Small intestine (tissue), 7 donors: ENCODE measurements at regions not wholly inside any gene's neighbourhood (a gene's known extent, or its start where the extent isn't known, plus 50 kb on each side); places are given as distances from the start of the nearest gene placed in this dataset.
"Not testable (repeated sequence)": the region's sequence is repeated elsewhere in the genome, so short reads cannot be mapped to it uniquely, and the experiment has no call there.

Source experiments
- DNase-seq, 2 donors: peaks; one replicate each; pipeline versions ENCODE4 v3.0.0 to v3.0.0-alpha.2; 2013
- FAIRE-seq: peaks from 2 replicates; lab custom pipeline; 2012; peaks lifted over from hg19 to GRCh38; lab: Jason Lieb, UNC
- H3K27ac ChIP-seq, 3 donors: one replicate each; pipeline ENCODE4 v1.5.1; 2013; ENCODE audit warnings: low read length in 2 of 3, mild to moderate bottlenecking in 2 of 3, control low read depth in 1 of 3, inconsistent platforms in 1 of 3, low read depth in 1 of 3, moderate library complexity in 1 of 3
- H3K27me3 ChIP-seq, 3 donors: one replicate each; pipeline ENCODE4 v1.6.1; 2013; ENCODE audit warnings: low read length in 3 of 3, inconsistent platforms in 1 of 3; ENCODE audit not compliant: control insufficient read depth in 3 of 3, insufficient read depth in 3 of 3
- H3K36me3 ChIP-seq, 3 donors: one replicate each; pipeline ENCODE4 v1.6.1; 2013; ENCODE audit warnings: low read length in 3 of 3, inconsistent platforms in 1 of 3, low read depth in 1 of 3, mild to moderate bottlenecking in 1 of 3, moderate library complexity in 1 of 3; ENCODE audit not compliant: control insufficient read depth in 3 of 3, insufficient read depth in 2 of 3
- H3K4me1 ChIP-seq, 3 donors: one replicate each; pipeline ENCODE4 v1.6.1; 2013; ENCODE audit warnings: low read length in 2 of 3, inconsistent platforms in 1 of 3, low read depth in 1 of 3, mild to moderate bottlenecking in 1 of 3, moderate library complexity in 1 of 3; ENCODE audit not compliant: control insufficient read depth in 3 of 3, insufficient read depth in 2 of 3
- H3K4me3 ChIP-seq, 3 donors: one replicate each; pipeline ENCODE4 v1.5.1; 2013; ENCODE audit warnings: low read length in 3 of 3, control low read depth in 1 of 3, inconsistent platforms in 1 of 3, low read depth in 1 of 3, mild to moderate bottlenecking in 1 of 3, moderate library complexity in 1 of 3
- H3K9me3 ChIP-seq, 2 donors: one replicate each; pipeline ENCODE4 v1.6.1; 2013; ENCODE audit warnings: low read depth in 1 of 2, low read length in 1 of 2; ENCODE audit not compliant: control insufficient read depth in 2 of 2, insufficient read depth in 1 of 2
- WGBS, 3 donors: extraction: QIAGEN DNeasy Blood & Tissue Kit; methylation state at CpG; one replicate each; pipeline ENCODE4 v1.1.7; 2013; 5-methylcytosine and 5-hydroxymethylcytosine counted together
- donor health status: healthy with polysubstance abuse.
- donor health status: control.
- donor health status: control.
- donor health status: Bipolar disorder and iron deficiency.
- donor health status: healthy.

DNA sequence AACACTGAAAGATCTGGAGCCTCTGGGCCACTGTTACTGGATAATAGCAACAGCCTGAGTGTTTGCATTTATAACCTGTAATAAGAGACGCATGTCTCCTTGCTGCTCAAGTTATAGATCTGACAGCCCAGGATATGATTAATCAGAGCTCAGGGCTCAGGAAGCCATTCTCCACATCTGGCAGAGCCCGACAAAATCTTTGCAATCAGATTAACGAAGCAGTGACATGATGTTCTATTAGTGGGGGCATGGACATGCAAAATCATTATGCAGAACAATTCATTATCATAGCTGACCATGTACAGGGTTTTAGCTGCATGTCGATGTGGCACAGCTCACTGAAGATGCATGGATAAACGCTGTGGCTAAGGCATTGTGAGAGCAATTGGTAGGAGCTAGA lies 730.3 kb downstream of the ZNF385D start:
- no peak overlapping the region for H3K27ac ChIP-seq
- no peaks in the 10 kb centered on the region for H3K27me3 ChIP-seq
- no peak overlapping the region for H3K4me3 ChIP-seq
- peaks cover 0 to 4% of the 10 kb centered on the region in 2 donors for H3K9me3 ChIP-seq
- H3K36me3 ChIP-seq, result no peaks in the 10 kb centered on the region
- no peaks in the 10 kb centered on the region for H3K4me1 ChIP-seq
- WGBS, 3 donors, result 70 to 81% (median 71%) methylated on average over 5 of the region's 5 CpGs
- no peak for DNase-seq
- no peak for FAIRE-seq

DNA sequence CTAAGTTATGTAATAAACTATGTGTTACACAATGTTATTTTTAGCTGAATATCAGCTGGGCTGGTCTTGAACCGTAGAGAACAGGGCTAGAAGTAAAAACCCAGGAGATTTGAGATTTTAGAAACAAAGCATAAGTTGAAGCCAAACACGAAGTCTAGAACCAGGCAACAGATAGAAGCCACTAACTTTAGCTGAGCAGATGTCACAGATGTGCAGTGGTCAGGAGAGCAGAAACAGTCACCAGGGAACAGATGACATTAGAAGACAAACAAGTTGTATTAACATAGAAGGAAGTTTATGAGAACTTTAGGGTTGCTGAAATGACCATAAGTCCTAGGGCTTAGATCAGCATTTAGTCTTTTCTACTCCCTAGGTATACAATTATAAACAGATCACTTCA lies 731.0 kb downstream of the ZNF385D start:
- DNase-seq, result no peak
- H3K4me3 ChIP-seq, result no peak overlapping the region
- no peak overlapping the region for H3K27ac ChIP-seq
- H3K9me3 ChIP-seq, result peaks cover 0 to 4% of the 10 kb centered on the region in 2 donors
- no peaks in the 10 kb centered on the region for H3K27me3 ChIP-seq
- H3K4me1 ChIP-seq, result no peaks in the 10 kb centered on the region
- FAIRE-seq, result no peak
- H3K36me3 ChIP-seq, result no peaks in the 10 kb centered on the region
- WGBS, 3 donors, result 54 to 70% (median 62%) methylated on average over 2 of the region's 2 CpGs

DNA sequence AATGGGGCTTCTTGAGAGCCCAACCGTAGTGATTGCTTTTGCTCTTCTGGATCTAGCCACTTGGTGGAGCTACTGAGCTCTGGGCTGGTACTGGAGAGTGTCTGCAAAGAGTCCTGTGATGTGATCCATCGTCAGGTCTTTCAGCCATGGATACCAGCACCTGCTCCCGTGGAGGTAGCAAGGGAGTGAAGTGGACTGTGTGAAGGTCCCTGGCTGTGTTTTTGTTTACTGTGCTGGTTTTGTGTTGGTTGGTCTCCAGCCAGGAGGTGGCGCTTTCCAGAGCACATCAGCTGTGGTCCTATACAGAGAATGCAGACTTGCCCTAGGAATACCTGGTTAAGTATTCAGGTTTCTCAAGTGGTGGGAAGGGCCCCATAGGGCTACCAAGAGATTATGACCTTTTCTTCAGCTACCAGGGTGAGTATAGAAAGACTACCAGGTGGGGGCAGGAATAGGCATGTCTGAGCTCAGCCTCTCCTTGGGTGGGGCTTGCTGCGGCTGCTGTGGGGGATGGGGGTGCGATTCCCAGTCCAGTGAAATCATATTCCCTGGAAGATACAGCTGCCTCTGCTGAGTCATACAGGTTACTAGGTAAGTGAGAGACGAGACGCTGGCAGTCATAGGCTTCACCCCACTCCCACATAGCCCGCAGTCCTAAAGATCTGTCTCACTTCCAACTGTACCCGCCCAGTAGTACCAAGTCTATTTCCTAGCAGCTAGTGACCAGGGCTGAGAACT lies 733.7 kb downstream of the ZNF385D start:
- DNase-seq, result no peak
- Histone ChIP-seq H3K27ac (no peak overlapping the region), H3K4me3 (no peak overlapping the region), H3K4me1 (no peaks in the 10 kb centered on the region), H3K9me3 (peaks cover 0 to 4% of the 10 kb centered on the region in 2 donors), H3K36me3 (no peaks in the 10 kb centered on the region), H3K27me3 (no peaks in the 10 kb centered on the region)
- no peak for FAIRE-seq
- 86 to 89% (median 88%) methylated on average over 10 of the region's 10 CpGs for WGBS, 3 donors

DNA sequence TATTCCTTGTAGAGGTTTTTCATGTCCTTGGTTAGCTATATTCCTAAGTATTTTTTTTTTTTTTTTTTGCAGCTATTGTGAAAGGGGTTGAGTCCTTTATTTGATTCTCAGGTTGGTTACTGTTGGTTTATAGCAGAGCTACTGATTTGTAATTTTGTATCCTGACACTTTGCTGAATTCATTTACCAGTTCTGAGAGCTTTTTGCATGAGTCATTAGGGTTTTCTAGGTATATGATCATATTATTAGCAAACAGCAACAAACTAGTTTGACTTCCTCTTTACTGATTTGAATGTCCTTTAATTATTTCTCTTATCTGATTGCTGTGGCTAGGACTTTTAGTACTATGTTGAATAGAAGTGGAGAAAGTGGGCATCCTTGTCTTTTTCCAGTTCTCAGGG lies 737.4 kb downstream of the ZNF385D start:
- H3K4me3 ChIP-seq, result no peak overlapping the region
- FAIRE-seq, result no peak
- no peak overlapping the region for H3K27ac ChIP-seq
- peaks cover 0 to 4% of the 10 kb centered on the region in 2 donors for H3K9me3 ChIP-seq
- DNase-seq, result no peak
- H3K36me3 ChIP-seq, result no peaks in the 10 kb centered on the region
- H3K27me3 ChIP-seq, result no peaks in the 10 kb centered on the region
- H3K4me1 ChIP-seq, result no peaks in the 10 kb centered on the region

DNA sequence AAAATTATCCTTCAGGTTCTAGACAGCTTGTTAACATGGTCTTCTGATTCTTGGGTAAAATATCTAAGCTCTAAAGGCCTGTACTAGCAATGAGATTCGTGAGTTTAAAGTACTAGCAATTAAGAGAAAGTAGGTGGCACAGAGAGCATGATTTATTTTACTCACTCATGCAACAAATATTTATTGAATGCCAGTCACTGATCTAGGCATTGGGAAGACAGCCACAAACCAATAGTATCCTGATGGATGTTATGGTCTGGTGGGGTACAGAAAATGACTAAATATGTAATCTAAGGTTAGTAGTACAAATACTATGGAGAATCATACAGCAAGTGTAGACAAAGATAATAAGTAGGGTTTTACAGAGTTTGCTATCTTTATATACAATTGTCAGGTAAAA lies 751.3 kb downstream of the ZNF385D start:
- WGBS, 3 donors, result 28 to 58% (median 36%) methylated on average over 1 of the region's 1 CpG
- DNase-seq (no peak), FAIRE-seq (no peak)
- Histone ChIP-seq H3K27ac (no peak overlapping the region), H3K36me3 (no peaks in the 10 kb centered on the region), H3K27me3 (no peaks in the 10 kb centered on the region), H3K4me3 (no peak overlapping the region), H3K9me3 (peaks cover 0 to under 1% of the 10 kb centered on the region in 2 donors), H3K4me1 (no peaks in the 10 kb centered on the region)

DNA sequence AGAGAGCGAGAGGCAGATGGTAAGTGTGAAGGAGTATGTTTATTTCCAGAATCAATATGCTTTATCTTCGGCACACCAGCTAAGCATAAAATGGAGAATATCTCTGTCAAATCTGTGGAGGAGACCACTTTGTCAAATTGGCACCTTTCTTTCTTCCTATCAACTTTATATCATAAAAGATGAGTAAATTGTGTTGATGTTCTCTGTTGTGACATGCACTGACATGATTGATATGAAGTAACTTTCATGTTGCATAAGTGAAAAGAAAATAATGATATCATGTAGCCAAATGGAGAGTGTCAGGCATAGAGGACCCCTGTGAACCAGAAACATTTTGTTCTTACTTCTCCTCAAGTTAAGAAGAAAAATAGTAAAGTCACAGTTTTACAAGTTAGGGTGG lies 753.8 kb downstream of the ZNF385D start:
- no peaks in the 10 kb centered on the region for H3K36me3 ChIP-seq
- FAIRE-seq, result no peak

DNA sequence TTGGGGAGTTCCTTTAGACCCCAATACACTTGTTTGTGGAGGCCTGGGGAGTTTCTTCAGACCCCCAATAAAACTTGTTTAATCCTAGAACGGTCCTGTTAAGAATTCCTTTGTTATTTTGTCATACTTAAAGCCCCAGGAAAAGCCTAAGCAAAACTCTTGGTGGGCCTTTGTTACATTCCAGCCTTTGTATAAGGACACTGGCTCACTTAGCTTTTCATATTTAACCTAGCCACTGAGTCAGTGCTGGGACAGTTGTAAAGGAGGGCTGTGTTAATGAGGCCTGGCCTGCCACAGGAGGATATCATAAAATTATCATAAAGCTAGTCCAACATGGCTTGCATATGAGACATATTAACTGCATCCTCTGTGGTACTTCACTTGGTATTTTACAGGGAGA lies 760.1 kb downstream of the ZNF385D start:
- Histone ChIP-seq H3K27ac (no peak overlapping the region), H3K27me3 (no peaks in the 10 kb centered on the region), H3K36me3 (no peaks in the 10 kb centered on the region), H3K9me3 (peaks cover 0 to 1% of the 10 kb centered on the region in 2 donors), H3K4me1 (no peaks in the 10 kb centered on the region), H3K4me3 (no peak overlapping the region)
- 29 to 39% (median 30%) methylated on average over 1 of the region's 1 CpG for WGBS, 3 donors
- FAIRE-seq (no peak), DNase-seq (no peak)

More for the DNA sequence above, 753.8 kb downstream of the ZNF385D start:
- H3K4me1 ChIP-seq, result no peaks in the 10 kb centered on the region
- DNase-seq, result no peak
- no peak overlapping the region for H3K27ac ChIP-seq
- H3K4me3 ChIP-seq, result no peak overlapping the region
- no peaks in the 10 kb centered on the region for H3K27me3 ChIP-seq
- WGBS, 3 donors, result 81 to 84% (median 84%) methylated on average over 2 of the region's 2 CpGs
- H3K9me3 ChIP-seq, result peaks cover 0 to 1% of the 10 kb centered on the region in 2 donors

DNA sequence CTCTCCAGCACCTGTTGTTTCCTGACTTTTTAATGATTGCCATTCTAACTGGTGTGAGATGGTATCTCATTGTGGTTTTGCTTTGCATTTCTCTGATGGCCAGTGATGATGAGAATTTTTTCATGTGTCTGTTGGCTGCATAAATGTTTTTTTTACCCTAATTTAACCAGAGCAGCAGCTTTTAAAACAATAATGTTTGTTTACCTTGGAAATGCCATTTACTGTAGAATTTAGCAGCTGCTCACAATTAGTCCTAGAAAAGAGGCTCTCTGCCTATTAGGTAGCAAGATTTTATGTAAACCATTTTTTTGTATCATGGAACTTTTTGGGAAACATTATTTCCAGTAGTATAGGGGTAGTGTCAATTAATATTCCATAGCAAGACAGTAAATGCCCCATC lies 761.4 kb downstream of the ZNF385D start:
- H3K27ac ChIP-seq, result not testable (repeated sequence)

More for the DNA sequence above, 761.4 kb downstream of the ZNF385D start:
- H3K27me3 ChIP-seq, H3K36me3 ChIP-seq, DNase-seq, FAIRE-seq, H3K4me1 ChIP-seq, H3K4me3 ChIP-seq, H3K9me3 ChIP-seq: not testable (repeated sequence)
